NK-92 treated with Interleukin-12 subunit alpha and Interleukin-12 subunit beta, amount 100 ng/mL, for 24 hours (cell line): ENCODE measurements at regions not wholly inside any gene's neighbourhood (a gene's known extent, or its start where the extent isn't known, plus 50 kb on each side); places are given as distances from the start of the nearest gene placed in this dataset.

ENCODE experiments used
- DNase-seq: peaks from one replicate; lab custom pipeline; 2025; lab: John Stamatoyannopoulos, UW

GRCh38 chr5:98604721-98605425, 168.6 kb upstream of the RGMB start:
- DNase-seq: no peak

GRCh38 chr5:98605426-98605825, 168.0 kb upstream of the RGMB start:
- DNase-seq: no peak

GRCh38 chr5:98606961-98607360, 166.5 kb upstream of the RGMB start:
- DNase-seq: no peak

GRCh38 chr5:98608052-98608451, 165.4 kb upstream of the RGMB start:
- DNase-seq: no peak

GRCh38 chr5:98614341-98614740, 159.1 kb upstream of the RGMB start:
- no peak for DNase-seq

- DNase-seq: no peak
Observed at GRCh38 chr5:98621821-98622220, 151.6 kb upstream of the RGMB start.

- DNase-seq: no peak
Observed at GRCh38 chr5:98624145-98624880, 149.2 kb upstream of the RGMB start.

- DNase-seq: no peak
Observed at GRCh38 chr5:98627121-98627520, 146.3 kb upstream of the RGMB start.

- DNase-seq: no peak
Observed at GRCh38 chr5:98630621-98631020, 142.8 kb upstream of the RGMB start.

- no peak for DNase-seq
Observed at GRCh38 chr5:98631311-98632054, 142.0 kb upstream of the RGMB start.

GRCh38 chr5:98635656-98636055, 137.8 kb upstream of the RGMB start:
- DNase-seq: no peak

GRCh38 chr5:98637116-98637515, 136.3 kb upstream of the RGMB start:
- no peak for DNase-seq

- DNase-seq: no peak
Observed at GRCh38 chr5:98637557-98637956, 135.9 kb upstream of the RGMB start.

- DNase-seq: no peak
Observed at GRCh38 chr5:98638111-98638510, 135.4 kb upstream of the RGMB start.

GRCh38 chr5:98638701-98639100, 134.8 kb upstream of the RGMB start:
- no peak for DNase-seq

- DNase-seq: no peak
Observed at GRCh38 chr5:98639274-98639673, 134.2 kb upstream of the RGMB start.

- DNase-seq: no peak
Observed at GRCh38 chr5:98641671-98642070, 131.8 kb upstream of the RGMB start.

- no peak for DNase-seq
Observed at GRCh38 chr5:98643569-98643968, 129.9 kb upstream of the RGMB start.

GRCh38 chr5:98651715-98652114, 121.7 kb upstream of the RGMB start:
- DNase-seq: no peak

GRCh38 chr5:98656125-98656795, 117.2 kb upstream of the RGMB start:
- DNase-seq: no peak

GRCh38 chr5:98656796-98657195, 116.7 kb upstream of the RGMB start:
- DNase-seq: no peak

GRCh38 chr5:98657559-98657958, 115.9 kb upstream of the RGMB start:
- no peak for DNase-seq
